ENCODE measurements at regions not wholly inside any gene's neighbourhood (a gene's known extent, or its start where the extent isn't known, plus 50 kb on each side); places are given as distances from the start of the nearest gene placed in this dataset.

DNA sequence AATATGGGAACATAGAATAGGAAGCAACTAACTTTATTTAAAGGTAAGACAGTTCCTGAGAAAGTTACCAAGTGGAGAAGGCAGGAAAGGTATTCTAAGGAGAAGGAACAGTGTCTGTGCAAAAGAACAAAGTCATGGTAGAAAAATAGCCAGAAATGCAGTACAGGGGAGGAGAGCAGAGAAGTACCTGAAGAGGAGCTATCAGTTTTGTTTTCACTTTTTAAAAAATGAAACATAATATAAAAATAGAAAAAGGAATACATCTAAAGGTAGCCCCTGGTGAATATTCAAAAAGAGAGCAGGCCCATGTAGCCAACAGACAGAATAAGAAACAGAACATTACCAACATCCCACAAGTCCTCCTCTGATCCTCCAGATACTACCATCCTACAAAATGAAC lies 408.7 kb downstream of the ADAMTS20 start:
- CTCF ChIA-PET, result no interaction called here
- no peak for DNase-seq (ENCODE audit: low spot score)
- no peak overlapping the region for H3K27ac ChIP-seq
- TF ChIP-seq, protein P1, sequence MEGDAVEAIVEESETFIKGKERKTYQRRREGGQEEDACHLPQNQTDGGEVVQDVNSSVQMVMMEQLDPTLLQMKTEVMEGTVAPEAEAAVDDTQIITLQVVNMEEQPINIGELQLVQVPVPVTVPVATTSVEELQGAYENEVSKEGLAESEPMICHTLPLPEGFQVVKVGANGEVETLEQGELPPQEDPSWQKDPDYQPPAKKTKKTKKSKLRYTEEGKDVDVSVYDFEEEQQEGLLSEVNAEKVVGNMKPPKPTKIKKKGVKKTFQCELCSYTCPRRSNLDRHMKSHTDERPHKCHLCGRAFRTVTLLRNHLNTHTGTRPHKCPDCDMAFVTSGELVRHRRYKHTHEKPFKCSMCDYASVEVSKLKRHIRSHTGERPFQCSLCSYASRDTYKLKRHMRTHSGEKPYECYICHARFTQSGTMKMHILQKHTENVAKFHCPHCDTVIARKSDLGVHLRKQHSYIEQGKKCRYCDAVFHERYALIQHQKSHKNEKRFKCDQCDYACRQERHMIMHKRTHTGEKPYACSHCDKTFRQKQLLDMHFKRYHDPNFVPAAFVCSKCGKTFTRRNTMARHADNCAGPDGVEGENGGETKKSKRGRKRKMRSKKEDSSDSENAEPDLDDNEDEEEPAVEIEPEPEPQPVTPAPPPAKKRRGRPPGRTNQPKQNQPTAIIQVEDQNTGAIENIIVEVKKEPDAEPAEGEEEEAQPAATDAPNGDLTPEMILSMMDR (conservative IDR thresholded peaks at IDR 0.05; ENCODE audit: low read depth), result no peak
- POLR2A ChIA-PET (ENCODE audit: low non-redundant PET), result no interaction called here

DNA sequence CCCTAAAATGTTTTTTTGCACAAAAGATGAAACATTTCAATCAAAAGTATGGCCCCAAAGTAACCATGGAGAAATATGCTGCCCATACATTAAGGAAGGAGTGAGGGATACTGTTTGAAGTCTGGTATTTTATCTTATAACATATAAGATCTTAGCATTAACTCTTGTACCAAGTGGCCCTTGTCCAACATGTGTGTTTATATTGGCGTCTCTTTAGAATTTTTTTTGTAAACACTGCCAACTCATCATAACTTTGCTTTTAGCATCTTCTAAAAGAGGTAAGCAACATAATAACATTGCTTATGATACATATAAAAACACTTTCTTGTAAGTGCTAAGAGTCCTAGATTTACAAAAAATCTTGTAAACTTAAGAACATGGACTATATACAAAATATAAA lies 419.7 kb downstream of the ADAMTS20 start:
- no peak for DNase-seq (ENCODE audit: low spot score)
- POLR2A ChIA-PET (ENCODE audit: low non-redundant PET), result no interaction called here
- H3K27ac ChIP-seq, result no peak overlapping the region
- TF ChIP-seq, protein P1 (conservative IDR thresholded peaks at IDR 0.05; ENCODE audit: low read depth), result no peak
- CTCF ChIA-PET, result no interaction called here

DNA sequence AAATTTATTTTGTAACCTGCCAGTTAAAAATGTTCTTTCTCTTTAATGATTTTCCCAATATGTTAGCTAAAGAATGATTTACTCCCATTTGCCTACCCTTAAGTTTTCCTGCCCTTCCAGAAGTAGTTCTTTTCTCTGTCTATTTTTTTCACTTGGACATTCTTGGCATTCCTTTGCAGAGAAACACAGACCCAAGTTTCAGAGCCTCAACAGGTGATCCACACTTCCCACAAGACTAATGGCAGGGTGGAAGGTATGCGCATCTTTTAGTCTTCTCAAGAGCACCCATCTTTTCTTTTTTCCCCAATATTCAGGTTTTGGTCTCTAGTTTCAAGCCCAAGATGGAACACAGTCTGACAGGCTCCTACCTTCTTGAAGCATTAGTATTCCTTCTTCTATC lies 420.7 kb downstream of the ADAMTS20 start:
- TF ChIP-seq, protein P1 (conservative IDR thresholded peaks at IDR 0.05; ENCODE audit: low read depth), result no peak
- DNase-seq (ENCODE audit: low spot score), result no peak
- ChIA-PET POLR2A (ENCODE audit: low non-redundant PET) (no interaction called here), CTCF (no interaction called here)
- no peak overlapping the region for H3K27ac ChIP-seq

DNA sequence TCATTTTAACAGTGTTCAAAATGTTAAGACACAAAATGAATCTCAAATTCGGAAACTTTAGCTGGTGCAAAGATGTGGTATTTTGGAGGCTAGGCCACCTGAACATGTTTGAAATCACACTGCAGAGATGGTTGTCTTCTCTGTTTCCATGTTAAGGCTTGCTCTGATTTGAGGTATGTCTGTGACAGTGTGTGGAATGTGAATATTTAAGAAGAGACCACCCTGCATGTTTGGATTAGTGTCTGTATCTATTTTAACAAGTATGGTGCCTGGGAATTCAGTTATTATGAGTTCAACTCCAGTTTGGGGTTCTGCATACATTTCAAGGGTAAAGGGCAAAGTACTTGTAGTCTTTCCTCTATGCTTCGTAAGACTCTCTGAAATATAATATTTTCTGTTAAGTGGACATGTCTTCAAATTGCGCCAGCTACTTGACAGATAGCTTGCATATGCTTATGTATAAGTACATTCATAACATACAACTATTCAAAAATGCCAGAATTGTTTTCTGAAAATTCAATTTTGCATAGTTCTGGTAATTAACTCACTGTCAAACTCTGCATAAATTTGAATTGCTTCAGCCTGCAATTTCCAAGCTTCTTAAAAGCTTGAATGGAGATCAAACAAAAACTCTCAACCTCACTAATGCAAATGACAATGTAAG lies 424.0 kb downstream of the ADAMTS20 start:
- DNase-seq (ENCODE audit: low spot score), result no peak
- ChIA-PET CTCF (no interaction called here), POLR2A (ENCODE audit: low non-redundant PET) (no interaction called here)
- no peak overlapping the region for H3K27ac ChIP-seq
- TF ChIP-seq, protein P1 (conservative IDR thresholded peaks at IDR 0.05; ENCODE audit: low read depth), result no peak

DNA sequence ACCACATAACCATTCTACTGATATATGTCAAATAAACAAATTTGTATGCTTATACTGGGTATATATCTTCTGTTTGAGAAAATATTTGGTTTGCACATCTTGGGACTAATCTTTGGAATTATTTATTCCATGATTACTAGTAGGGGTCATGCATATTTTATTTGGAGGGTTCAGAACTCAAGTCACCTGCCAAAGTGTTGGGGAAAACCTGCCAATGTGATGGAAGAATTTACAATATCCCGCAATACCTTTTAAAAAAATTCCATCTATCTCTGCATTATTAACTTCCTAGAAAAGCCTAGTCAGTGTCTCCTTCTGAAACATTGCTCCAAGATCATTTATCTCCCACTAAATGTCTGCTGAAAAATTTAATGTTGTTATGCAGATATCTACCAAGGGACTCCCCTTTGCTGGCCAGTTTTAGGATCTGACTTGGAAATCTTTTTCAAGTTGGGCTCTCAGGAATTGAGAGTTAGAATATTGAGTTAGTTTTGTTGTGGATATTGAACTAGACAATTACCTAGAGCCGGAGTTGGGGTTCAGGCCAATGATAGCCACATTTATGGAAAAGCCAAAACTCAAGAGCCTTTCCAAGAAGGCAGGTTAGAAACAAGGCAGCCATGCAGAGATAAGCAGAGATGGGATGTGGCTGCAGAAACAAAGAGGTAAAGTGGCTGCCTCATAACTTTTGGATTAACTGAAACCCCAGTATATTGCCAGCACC lies 425.2 kb downstream of the ADAMTS20 start:
- no peak for DNase-seq (ENCODE audit: low spot score)
- ChIA-PET CTCF (no interaction called here), POLR2A (ENCODE audit: low non-redundant PET) (no interaction called here)
- TF ChIP-seq, protein P1 (conservative IDR thresholded peaks at IDR 0.05; ENCODE audit: low read depth), result no peak
- no peak overlapping the region for H3K27ac ChIP-seq

DNA sequence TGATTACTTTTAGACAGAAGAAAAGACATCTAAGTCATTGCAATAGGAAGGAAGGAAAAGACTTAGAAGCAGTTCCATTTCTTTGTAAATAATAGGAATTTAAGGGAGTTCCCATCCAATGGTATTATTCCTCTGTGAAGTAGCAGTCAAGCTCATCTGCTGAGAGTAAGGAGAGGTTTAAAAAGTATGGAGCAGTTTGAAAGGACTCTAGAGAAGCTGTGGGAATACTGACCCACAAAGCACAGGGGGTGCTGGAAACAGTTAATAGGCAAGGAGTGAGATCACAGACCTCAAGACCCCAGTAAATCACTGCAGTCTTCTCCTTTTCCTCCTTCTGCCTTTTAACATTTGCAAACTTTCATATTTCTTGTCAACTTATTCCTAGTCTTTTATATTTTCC lies 428.5 kb downstream of the ADAMTS20 start:
- CTCF ChIA-PET, result interaction anchor here (0.7 kb wide), 1 partner anchor 8 kb away, joined by 3 read pairs; no protein-coding TSS in a partner anchor
- no peak overlapping the region for H3K27ac ChIP-seq
- DNase-seq (ENCODE audit: low spot score), result no peak
- TF ChIP-seq, protein P1 (conservative IDR thresholded peaks at IDR 0.05; ENCODE audit: low read depth), result no peak
- POLR2A ChIA-PET (ENCODE audit: low non-redundant PET), result no interaction called here
